ENCODE measurements at regions not wholly inside any gene's neighbourhood (a gene's known extent, or its start where the extent isn't known, plus 50 kb on each side); places are given as distances from the start of the nearest gene placed in this dataset.

DNA sequence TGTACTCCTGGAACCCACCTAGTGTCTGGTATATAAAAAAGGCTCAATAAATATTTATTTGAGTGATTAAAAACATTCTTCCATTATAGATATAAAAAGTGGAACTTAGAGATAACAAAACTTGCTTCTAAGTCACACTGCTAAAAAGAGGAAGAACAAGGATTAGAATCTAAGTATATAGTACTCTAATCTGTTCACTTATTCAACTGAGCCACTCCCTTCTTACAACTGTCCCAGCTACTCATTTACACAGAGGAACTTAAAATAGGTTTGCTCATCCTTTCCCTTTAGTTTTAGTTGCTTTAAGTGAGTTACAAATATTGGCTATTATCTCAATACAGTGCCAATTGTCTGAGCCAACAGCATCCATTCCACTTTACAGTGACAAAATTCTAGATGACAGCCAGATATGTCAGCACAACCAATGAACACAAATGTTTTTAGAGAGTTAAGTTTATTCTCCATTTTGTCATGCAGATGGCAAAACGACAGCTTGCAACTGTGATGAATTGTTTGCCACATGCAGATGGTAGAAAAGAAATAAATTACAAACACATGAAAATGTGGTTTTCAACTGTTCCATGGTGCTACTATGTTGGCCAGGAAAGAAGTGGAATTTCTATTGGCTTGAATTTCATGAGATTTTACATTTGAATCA lies 280.7 kb upstream of the ZC3H15 start:
- H2AFZ ChIP-seq (ENCODE audit: low read length): no peak overlapping the region
- TF ChIP-seq, protein P1, sequence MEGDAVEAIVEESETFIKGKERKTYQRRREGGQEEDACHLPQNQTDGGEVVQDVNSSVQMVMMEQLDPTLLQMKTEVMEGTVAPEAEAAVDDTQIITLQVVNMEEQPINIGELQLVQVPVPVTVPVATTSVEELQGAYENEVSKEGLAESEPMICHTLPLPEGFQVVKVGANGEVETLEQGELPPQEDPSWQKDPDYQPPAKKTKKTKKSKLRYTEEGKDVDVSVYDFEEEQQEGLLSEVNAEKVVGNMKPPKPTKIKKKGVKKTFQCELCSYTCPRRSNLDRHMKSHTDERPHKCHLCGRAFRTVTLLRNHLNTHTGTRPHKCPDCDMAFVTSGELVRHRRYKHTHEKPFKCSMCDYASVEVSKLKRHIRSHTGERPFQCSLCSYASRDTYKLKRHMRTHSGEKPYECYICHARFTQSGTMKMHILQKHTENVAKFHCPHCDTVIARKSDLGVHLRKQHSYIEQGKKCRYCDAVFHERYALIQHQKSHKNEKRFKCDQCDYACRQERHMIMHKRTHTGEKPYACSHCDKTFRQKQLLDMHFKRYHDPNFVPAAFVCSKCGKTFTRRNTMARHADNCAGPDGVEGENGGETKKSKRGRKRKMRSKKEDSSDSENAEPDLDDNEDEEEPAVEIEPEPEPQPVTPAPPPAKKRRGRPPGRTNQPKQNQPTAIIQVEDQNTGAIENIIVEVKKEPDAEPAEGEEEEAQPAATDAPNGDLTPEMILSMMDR (IDR thresholded peaks at IDR 0.05; ENCODE audit: extremely low read depth, low read depth, low read length): no peak
- H3K27me3 ChIP-seq (ENCODE audit: insufficient read depth, low read length): no peaks in the 10 kb centered on the region
- no peaks in the 10 kb centered on the region for H4K20me1 ChIP-seq (ENCODE audit: insufficient read depth, low read length)
- no peaks in the 10 kb centered on the region for H3K9me3 ChIP-seq (ENCODE audit: low read depth, low read length)
- peak; percentile 48 for DNase-seq (ENCODE audit: insufficient read length, low spot score, missing footprints)
- no peaks in the 10 kb centered on the region for H3K4me1 ChIP-seq (ENCODE audit: insufficient read depth, low read length)
- H3K36me3 ChIP-seq (ENCODE audit: insufficient read depth, low read length): no peaks in the 10 kb centered on the region
- no peak overlapping the region for H3K27ac ChIP-seq (ENCODE audit: low read depth, low read length)
- no peak overlapping the region for H3K4me2 ChIP-seq (ENCODE audit: insufficient read depth, low read length)
- H3K4me3 ChIP-seq (ENCODE audit: insufficient read depth, low read length): no peak overlapping the region
- H3K79me2 ChIP-seq (ENCODE audit: insufficient read depth, low read length): no peaks in the 10 kb centered on the region

DNA sequence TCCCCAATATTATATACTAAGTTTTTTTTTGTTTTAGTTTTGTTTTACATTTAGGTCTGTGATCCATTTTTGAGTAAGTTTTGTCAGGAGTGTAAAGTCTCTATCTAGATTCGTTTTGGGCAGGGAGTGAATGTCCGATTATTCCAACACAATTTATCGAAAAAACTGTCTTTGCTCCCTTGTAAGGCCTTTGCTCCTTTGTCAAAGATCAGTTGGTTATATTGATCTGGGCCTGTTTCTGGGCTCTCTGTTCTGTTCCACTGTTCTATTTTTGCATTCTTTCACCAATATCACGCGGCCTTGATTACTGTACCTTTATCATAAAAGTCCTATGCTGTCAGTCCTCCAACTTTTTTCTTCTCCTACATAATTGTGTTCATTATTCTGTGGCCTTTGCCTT lies 276.5 kb upstream of the ZC3H15 start:
- H3K79me2 ChIP-seq (ENCODE audit: insufficient read depth, low read length): no peaks in the 10 kb centered on the region
- no peaks in the 10 kb centered on the region for H3K9me3 ChIP-seq (ENCODE audit: low read depth, low read length)
- H3K27me3 ChIP-seq (ENCODE audit: insufficient read depth, low read length): no peaks in the 10 kb centered on the region
- no peak overlapping the region for H3K4me2 ChIP-seq (ENCODE audit: insufficient read depth, low read length)
- no peak overlapping the region for H2AFZ ChIP-seq (ENCODE audit: low read length)
- H3K4me1 ChIP-seq (ENCODE audit: insufficient read depth, low read length): no peaks in the 10 kb centered on the region
- H3K4me3 ChIP-seq (ENCODE audit: insufficient read depth, low read length): no peak overlapping the region
- no peak overlapping the region for H3K27ac ChIP-seq (ENCODE audit: low read depth, low read length)
- no peaks in the 10 kb centered on the region for H4K20me1 ChIP-seq (ENCODE audit: insufficient read depth, low read length)
- no peaks in the 10 kb centered on the region for H3K36me3 ChIP-seq (ENCODE audit: insufficient read depth, low read length)
- TF ChIP-seq, protein P1 (IDR thresholded peaks at IDR 0.05; ENCODE audit: extremely low read depth, low read depth, low read length): no peak
- no peak for DNase-seq (ENCODE audit: insufficient read length, low spot score, missing footprints)

DNA sequence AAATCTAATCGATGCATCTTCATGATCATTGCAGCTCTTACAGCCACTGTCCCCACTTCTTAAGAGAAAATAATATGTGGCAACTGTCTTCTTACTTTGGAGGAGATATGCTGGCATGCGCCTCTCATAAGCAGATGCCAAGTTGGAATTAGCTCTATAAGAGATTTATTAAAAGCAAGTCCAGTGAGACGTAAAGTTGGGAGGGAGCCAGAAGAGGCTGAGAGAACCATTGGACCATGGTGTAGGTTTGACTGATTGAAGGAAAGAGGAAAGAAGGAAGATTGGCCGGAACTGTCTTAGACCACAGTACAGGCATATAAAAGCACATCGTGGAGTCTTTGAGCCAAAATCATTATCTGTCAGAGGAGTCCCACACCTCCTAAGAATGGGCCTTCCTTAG lies 265.7 kb upstream of the ZC3H15 start:
- TF ChIP-seq, protein P1 (IDR thresholded peaks at IDR 0.05; ENCODE audit: extremely low read depth, low read depth, low read length): no peak
- no peaks in the 10 kb centered on the region for H3K4me1 ChIP-seq (ENCODE audit: insufficient read depth, low read length)
- H3K27me3 ChIP-seq (ENCODE audit: insufficient read depth, low read length): no peaks in the 10 kb centered on the region
- H3K27ac ChIP-seq (ENCODE audit: low read depth, low read length): no peak overlapping the region
- H2AFZ ChIP-seq (ENCODE audit: low read length): no peak overlapping the region
- no peak for DNase-seq (ENCODE audit: insufficient read length, low spot score, missing footprints)
- no peaks in the 10 kb centered on the region for H3K9me3 ChIP-seq (ENCODE audit: low read depth, low read length)
- H3K79me2 ChIP-seq (ENCODE audit: insufficient read depth, low read length): no peaks in the 10 kb centered on the region
- H4K20me1 ChIP-seq (ENCODE audit: insufficient read depth, low read length): no peaks in the 10 kb centered on the region
- H3K4me2 ChIP-seq (ENCODE audit: insufficient read depth, low read length): no peak overlapping the region
- no peak overlapping the region for H3K4me3 ChIP-seq (ENCODE audit: insufficient read depth, low read length)
- no peaks in the 10 kb centered on the region for H3K36me3 ChIP-seq (ENCODE audit: insufficient read depth, low read length)

DNA sequence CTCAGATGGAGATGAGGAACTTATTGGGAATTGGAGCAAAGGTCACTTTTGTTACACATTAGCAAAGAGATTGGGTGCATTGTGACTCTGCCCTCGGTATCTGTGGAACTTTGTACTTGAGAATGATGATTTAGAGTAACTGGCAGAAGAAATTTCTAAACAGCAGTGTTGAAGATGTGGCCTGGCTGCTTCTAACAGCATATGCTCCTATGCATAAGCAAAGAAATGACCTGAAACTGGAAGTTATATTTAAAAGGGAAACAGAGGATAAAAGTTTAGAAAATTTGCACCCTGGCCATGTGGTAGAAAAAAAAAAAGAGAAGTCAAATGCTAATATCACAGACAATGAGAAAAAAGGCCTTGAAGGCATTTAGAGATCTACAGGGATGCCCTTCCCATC lies 256.8 kb upstream of the ZC3H15 start:
- H3K27me3 ChIP-seq (ENCODE audit: insufficient read depth, low read length): no peaks in the 10 kb centered on the region
- H3K4me2 ChIP-seq (ENCODE audit: insufficient read depth, low read length): no peak overlapping the region
- TF ChIP-seq, protein P1 (IDR thresholded peaks at IDR 0.05; ENCODE audit: extremely low read depth, low read depth, low read length): no peak

More for the DNA sequence above, 256.8 kb upstream of the ZC3H15 start:
- DNase-seq (ENCODE audit: insufficient read length, low spot score, missing footprints): no peak
- no peak overlapping the region for H3K27ac ChIP-seq (ENCODE audit: low read depth, low read length)
- no peaks in the 10 kb centered on the region for H3K4me1 ChIP-seq (ENCODE audit: insufficient read depth, low read length)
- H3K36me3 ChIP-seq (ENCODE audit: insufficient read depth, low read length): no peaks in the 10 kb centered on the region
- H3K79me2 ChIP-seq (ENCODE audit: insufficient read depth, low read length): no peaks in the 10 kb centered on the region
- H3K4me3 ChIP-seq (ENCODE audit: insufficient read depth, low read length): no peak overlapping the region
- peaks cover 3% of the 10 kb centered on the region for H3K9me3 ChIP-seq (ENCODE audit: low read depth, low read length)
- H2AFZ ChIP-seq (ENCODE audit: low read length): no peak overlapping the region
- no peaks in the 10 kb centered on the region for H4K20me1 ChIP-seq (ENCODE audit: insufficient read depth, low read length)

Data from osteoblast (primary cell).